Heart left ventricle (tissue), 13 donors: ENCODE measurements at regions not wholly inside any gene's neighbourhood (a gene's known extent, or its start where the extent isn't known, plus 50 kb on each side); places are given as distances from the start of the nearest gene placed in this dataset.

ENCODE experiments used
- CTCF ChIP-seq, 12 donors: fragments of 200-600 bp; sonication (generic) in 4 of 12; IDR thresholded peaks; one replicate each; pipeline versions ENCODE4 v1.5.0 to v1.8.0; 2018 to 2022; ENCODE audit warnings: antibody characterized with exemption in 12 of 12, mild to moderate bottlenecking in 5 of 12
- POLR2A ChIP-seq, 2 donors: fragments of 450-650 bp; IDR thresholded peaks; one replicate each; pipeline ENCODE4 v1.6.1; 2017; ENCODE audit warnings: antibody characterized with exemption in 2 of 2, mild to moderate bottlenecking in 2 of 2, moderate library complexity in 2 of 2
- donor health status: ischemic (EF 13 %, LVEDD 7.1; RV severe dilation, severe dysfunction).
- donor health status: DM: no; HTN: yes; CAD: no.
- donor health status: DM: no; HTN: no; CAD: no.
- donor health status: ischemic (EF 25% LVEDD 6.9; RV normal size, moderate dysfunction).
- donor health status: ischemic (EF 25% LVEDD 5.7; RV mildly dilated, moderate dysfunction).
- donor health status: ischemic (EF 35%, LVEDD 5.7; RV mildly dilated, moderate dysfunction).
- donor health status: nonischemic (EF 11% LVEDD 7.7; RV severe dilation, severe dysfunction).
- donor health status: DM: yes; HTN: yes; CAD: no.
- donor health status: PGD.
- donor health status: ischemic (EF 29% LVEDD 5.4; RV normal size, mild dysfunction).
- donor health status: nonischemic (EF 23%, LVEDD 6.1; RV moderate dilation, normal function).

- TF ChIP-seq CTCF (IDR thresholded peaks at IDR 0.05) (no peak), POLR2A (IDR thresholded peaks at IDR 0.05) (no peak)
Measured at GRCh38 chr12:97985834-97986233, 523.2 kb downstream of the RMST start.
